Neural crest cell (in vitro differentiated cells): ENCODE measurements at regions not wholly inside any gene's neighbourhood (a gene's known extent, or its start where the extent isn't known, plus 50 kb on each side); places are given as distances from the start of the nearest gene placed in this dataset.

Source experiments
- DNase-seq: peaks from one replicate; pipeline ENCODE4 v3.0.0; 2021; ENCODE audit warnings: low read depth, mixed read lengths, low spot score
- H3K27ac Mint-ChIP-seq: one replicate; pipeline ENCODE4 v1.8.0; 2021; ENCODE audit warnings: mild to moderate bottlenecking, mixed read lengths; ENCODE audit not compliant: unreplicated experiment
- H3K27me3 Mint-ChIP-seq: 2 replicates; pipeline ENCODE4 v1.8.0; 2021; ENCODE audit warnings: low read depth, mild to moderate bottlenecking, mixed read lengths
- H3K36me3 Mint-ChIP-seq: 2 replicates; pipeline ENCODE4 v1.8.0; 2021; ENCODE audit warnings: low read depth, mild to moderate bottlenecking, mixed read lengths
- H3K4me1 Mint-ChIP-seq: 2 replicates; pipeline ENCODE4 v1.8.0; 2021; ENCODE audit warnings: mixed read lengths
- H3K4me3 Mint-ChIP-seq: one replicate; pipeline ENCODE4 v1.8.0; 2021; ENCODE audit warnings: mild to moderate bottlenecking, mixed read lengths
- H3K9me3 Mint-ChIP-seq: 2 replicates; pipeline ENCODE4 v1.8.0; 2021; ENCODE audit warnings: mixed read lengths
- TF ChIP-seq, protein P1 (sequence below): fragments of 200-600 bp; sonication (generic); conservative IDR thresholded peaks from 2 replicates; pipeline ENCODE4 v1.5.0; 2021; ENCODE audit warnings: antibody characterized with exemption, mild to moderate bottlenecking

DNA sequence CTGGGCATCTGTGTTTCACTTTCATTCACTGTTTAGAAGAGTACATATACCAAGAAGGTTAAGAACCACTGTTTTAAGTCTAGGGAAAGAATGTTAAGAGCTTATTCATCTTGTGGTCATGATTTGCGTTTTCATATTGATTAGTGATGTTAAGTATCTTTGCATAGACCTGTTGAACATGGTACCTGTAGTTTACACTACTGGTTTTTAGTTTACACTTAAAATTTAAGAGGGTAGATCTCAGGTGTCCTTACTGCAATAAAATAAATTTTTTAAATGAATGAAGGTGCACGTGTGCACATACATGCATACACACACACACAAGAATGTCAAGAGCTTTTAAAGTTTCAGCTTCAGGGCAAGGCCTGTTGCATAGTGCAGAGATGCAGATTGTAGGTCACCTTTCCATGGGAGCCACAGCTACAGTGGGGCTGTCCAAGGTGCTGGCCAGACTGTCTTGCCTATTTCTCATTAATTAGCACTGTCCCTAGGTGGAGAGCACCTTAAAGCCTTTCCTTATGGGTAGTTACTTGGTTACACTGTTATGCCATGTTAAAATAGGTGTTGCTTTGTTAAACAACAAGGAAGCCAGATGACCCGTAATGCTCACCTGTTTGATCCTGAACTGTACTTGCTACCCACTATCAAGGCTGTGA lies 543.0 kb upstream of the DAB1 start:
- no peaks in the 10 kb centered on the region for H3K9me3 Mint-ChIP-seq
- TF ChIP-seq, protein P1, sequence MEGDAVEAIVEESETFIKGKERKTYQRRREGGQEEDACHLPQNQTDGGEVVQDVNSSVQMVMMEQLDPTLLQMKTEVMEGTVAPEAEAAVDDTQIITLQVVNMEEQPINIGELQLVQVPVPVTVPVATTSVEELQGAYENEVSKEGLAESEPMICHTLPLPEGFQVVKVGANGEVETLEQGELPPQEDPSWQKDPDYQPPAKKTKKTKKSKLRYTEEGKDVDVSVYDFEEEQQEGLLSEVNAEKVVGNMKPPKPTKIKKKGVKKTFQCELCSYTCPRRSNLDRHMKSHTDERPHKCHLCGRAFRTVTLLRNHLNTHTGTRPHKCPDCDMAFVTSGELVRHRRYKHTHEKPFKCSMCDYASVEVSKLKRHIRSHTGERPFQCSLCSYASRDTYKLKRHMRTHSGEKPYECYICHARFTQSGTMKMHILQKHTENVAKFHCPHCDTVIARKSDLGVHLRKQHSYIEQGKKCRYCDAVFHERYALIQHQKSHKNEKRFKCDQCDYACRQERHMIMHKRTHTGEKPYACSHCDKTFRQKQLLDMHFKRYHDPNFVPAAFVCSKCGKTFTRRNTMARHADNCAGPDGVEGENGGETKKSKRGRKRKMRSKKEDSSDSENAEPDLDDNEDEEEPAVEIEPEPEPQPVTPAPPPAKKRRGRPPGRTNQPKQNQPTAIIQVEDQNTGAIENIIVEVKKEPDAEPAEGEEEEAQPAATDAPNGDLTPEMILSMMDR, result no peak
- no peak overlapping the region for H3K27ac Mint-ChIP-seq
- H3K36me3 Mint-ChIP-seq, result no peaks in the 10 kb centered on the region
- H3K4me1 Mint-ChIP-seq, result no peaks in the 10 kb centered on the region
- no peaks in the 10 kb centered on the region for H3K27me3 Mint-ChIP-seq
- DNase-seq, result no peak
- no peak overlapping the region for H3K4me3 Mint-ChIP-seq

DNA sequence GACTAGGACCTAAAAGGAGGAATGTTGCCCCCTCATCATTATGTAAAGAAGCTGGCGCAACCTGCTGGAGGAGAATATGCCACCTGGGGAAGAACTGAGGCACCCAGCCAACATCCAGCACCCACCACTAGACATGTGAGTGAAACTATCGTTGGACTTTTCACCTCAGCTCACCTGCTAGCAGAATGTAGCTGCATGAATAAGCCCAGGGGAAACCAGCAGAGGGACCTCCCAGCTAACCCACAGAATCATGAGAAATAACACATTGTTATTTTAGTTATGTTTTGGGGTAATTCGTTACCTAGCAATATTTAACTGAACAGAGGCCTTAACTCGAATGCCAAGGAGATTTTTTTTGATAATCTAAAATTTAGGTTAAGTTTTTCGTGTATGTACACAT lies 542.5 kb upstream of the DAB1 start:
- H3K4me3 Mint-ChIP-seq, result no peak overlapping the region

DNA sequence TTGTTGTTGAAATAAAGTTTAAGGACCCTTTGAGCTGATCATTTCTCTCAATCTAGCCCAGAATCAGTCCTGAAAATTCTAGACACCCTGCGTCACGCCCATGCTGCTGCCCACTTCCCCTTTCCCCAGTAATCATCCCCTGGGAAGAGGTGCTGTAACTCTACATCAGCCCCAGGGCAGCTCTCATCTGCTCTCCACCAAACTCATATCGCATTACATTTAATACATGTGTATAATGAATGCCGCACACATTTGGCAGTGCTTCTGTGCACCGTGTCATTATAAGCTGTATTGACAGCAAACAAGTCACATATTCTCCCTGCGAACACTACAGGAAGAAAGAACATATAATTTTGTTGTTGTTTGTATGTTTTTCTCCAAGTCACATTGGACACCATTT lies 539.7 kb upstream of the DAB1 start:
- no peaks in the 10 kb centered on the region for H3K27me3 Mint-ChIP-seq
- no peak for DNase-seq
- H3K4me3 Mint-ChIP-seq, result no peak overlapping the region
- H3K27ac Mint-ChIP-seq, result no peak overlapping the region
- TF ChIP-seq, protein P1, result no peak
- H3K9me3 Mint-ChIP-seq, result no peaks in the 10 kb centered on the region
- H3K36me3 Mint-ChIP-seq, result no peaks in the 10 kb centered on the region
- H3K4me1 Mint-ChIP-seq, result no peaks in the 10 kb centered on the region

More for the DNA sequence above, 542.5 kb upstream of the DAB1 start:
- no peaks in the 10 kb centered on the region for H3K9me3 Mint-ChIP-seq
- DNase-seq, result no peak
- TF ChIP-seq, protein P1, result no peak
- H3K4me1 Mint-ChIP-seq, result no peaks in the 10 kb centered on the region
- H3K27me3 Mint-ChIP-seq, result no peaks in the 10 kb centered on the region
- H3K27ac Mint-ChIP-seq, result no peak overlapping the region
- H3K36me3 Mint-ChIP-seq, result no peaks in the 10 kb centered on the region

DNA sequence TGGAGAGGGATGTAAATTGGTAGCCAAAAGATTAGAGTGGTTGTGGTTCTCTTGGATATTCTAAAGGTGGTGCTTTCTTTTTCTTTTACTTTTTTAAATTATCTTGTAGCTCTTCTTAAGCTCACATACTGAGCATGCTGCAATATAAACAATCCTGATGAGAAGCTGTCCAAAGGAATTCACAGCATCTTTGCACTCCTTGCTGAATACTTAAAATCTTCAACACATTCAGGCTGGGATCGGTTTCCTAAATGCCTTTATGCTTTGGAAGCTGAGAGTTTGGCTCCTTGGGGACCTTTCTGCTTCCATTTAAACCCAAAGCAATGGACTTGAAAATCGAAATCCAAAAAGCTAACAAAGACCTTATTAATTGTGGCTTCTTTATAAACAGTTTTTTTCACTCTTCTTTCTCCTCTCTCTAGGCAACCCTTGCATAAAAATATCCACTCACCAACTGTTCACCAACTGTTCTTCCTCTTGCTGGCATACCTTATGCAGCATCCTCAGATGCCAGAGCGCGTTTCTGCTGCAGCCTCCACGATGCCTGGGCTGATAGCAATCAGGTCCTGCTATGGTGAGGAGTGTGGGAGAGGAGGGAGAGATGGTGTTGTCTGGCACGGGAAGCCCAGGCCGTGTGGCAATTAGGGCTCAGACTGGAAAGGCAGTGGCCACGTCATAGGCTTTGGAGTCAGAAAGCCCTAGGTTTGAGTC lies 535.8 kb upstream of the DAB1 start:
- H3K4me1 Mint-ChIP-seq, result no peaks in the 10 kb centered on the region
- no peak overlapping the region for H3K4me3 Mint-ChIP-seq
- no peaks in the 10 kb centered on the region for H3K27me3 Mint-ChIP-seq
- DNase-seq, result no peak
- no peak overlapping the region for H3K27ac Mint-ChIP-seq
- TF ChIP-seq, protein P1, result no peak
- H3K9me3 Mint-ChIP-seq, result no peaks in the 10 kb centered on the region
- H3K36me3 Mint-ChIP-seq, result no peaks in the 10 kb centered on the region

DNA sequence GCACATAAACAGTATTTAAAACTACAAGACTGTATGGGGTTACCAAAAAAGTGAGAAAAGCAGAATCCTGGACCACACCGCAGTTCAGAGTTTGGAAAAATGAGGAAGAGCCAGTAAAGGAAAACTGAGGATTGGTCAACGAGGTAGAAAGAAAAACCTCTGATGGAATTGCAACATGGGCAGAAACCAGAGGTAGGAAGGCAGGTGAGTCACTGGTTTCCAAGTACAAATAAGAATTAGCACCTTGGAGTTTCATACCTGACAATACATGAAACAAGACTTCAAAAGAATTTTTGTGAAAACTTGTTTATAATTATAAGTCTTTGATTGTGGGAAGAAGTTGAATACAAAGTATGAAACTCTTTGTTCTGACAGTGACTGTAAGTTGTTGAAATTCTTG lies 533.7 kb upstream of the DAB1 start:
- H3K4me3 Mint-ChIP-seq, result no peak overlapping the region
- no peak overlapping the region for H3K27ac Mint-ChIP-seq
- TF ChIP-seq, protein P1, result no peak
- H3K27me3 Mint-ChIP-seq, result no peaks in the 10 kb centered on the region
- DNase-seq, result no peak
- no peaks in the 10 kb centered on the region for H3K4me1 Mint-ChIP-seq
- H3K36me3 Mint-ChIP-seq, result no peaks in the 10 kb centered on the region
- no peaks in the 10 kb centered on the region for H3K9me3 Mint-ChIP-seq
